ENCODE measurements at regions not wholly inside any gene's neighbourhood (a gene's known extent, or its start where the extent isn't known, plus 50 kb on each side); places are given as distances from the start of the nearest gene placed in this dataset.

- H3K36me3 ChIP-seq (ENCODE audit: control insufficient read depth, low read length), result no peaks in the 10 kb centered on the region
- no peak overlapping the region for H3K27ac ChIP-seq (ENCODE audit: low read depth, low read length)
- no peak overlapping the region for H3K4me3 ChIP-seq (ENCODE audit: low read length)
- H3K4me1 ChIP-seq (ENCODE audit: control insufficient read depth, low read length), result no peaks in the 10 kb centered on the region
- H3K9me3 ChIP-seq (ENCODE audit: control insufficient read depth, insufficient read depth, low read length), result no peaks in the 10 kb centered on the region
- H3F3A ChIP-seq (ENCODE audit: control insufficient read depth, insufficient read depth), result no peaks in the 10 kb centered on the region
- no peaks in the 10 kb centered on the region for H3K27me3 ChIP-seq (ENCODE audit: control insufficient read depth, low read length)
- no peak overlapping the region for H3K4me2 ChIP-seq (ENCODE audit: low read length)
- no peaks in the 10 kb centered on the region for H3K9me2 ChIP-seq (replicated peaks; ENCODE audit: control insufficient read depth, low read length)
- TF ChIP-seq, protein P1, sequence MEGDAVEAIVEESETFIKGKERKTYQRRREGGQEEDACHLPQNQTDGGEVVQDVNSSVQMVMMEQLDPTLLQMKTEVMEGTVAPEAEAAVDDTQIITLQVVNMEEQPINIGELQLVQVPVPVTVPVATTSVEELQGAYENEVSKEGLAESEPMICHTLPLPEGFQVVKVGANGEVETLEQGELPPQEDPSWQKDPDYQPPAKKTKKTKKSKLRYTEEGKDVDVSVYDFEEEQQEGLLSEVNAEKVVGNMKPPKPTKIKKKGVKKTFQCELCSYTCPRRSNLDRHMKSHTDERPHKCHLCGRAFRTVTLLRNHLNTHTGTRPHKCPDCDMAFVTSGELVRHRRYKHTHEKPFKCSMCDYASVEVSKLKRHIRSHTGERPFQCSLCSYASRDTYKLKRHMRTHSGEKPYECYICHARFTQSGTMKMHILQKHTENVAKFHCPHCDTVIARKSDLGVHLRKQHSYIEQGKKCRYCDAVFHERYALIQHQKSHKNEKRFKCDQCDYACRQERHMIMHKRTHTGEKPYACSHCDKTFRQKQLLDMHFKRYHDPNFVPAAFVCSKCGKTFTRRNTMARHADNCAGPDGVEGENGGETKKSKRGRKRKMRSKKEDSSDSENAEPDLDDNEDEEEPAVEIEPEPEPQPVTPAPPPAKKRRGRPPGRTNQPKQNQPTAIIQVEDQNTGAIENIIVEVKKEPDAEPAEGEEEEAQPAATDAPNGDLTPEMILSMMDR (IDR thresholded peaks at IDR 0.05; ENCODE audit: low read depth, low read length, poor library complexity, severe bottlenecking), result no peak
- TF ChIP-seq EZH2phosphoT487 (IDR thresholded peaks at IDR 0.05; ENCODE audit: borderline replicate concordance, low read length), result no peak
- H3K79me2 ChIP-seq (ENCODE audit: control insufficient read depth, low read length), result no peaks in the 10 kb centered on the region
- H4K20me1 ChIP-seq (ENCODE audit: control insufficient read depth, insufficient read depth, low read depth, low read length), result no peaks in the 10 kb centered on the region
Observed at GRCh38 chr6:115783402-115784061, 277.2 kb downstream of the FRK start.

DNA sequence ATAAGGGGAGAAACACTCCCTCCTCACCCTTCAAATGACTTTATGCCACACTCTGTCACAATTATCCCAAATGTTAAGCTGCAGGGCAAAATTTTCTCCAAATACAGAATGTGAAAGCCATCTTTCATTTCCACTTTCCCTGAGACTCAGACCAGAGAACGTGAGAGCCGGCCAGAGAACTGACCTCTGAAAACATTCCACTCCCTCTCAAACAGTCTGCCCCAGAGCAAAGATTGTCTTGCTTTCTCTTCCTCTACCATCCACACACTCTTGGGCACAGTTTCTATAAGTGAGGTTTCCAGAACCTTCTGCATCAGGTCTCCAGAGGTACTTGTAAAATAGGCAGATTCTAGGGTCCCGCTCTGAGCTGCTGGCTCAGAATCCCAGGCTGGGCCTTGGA lies 278.1 kb downstream of the FRK start:
- H3K9me3 ChIP-seq (ENCODE audit: control insufficient read depth, insufficient read depth, low read length), result no peaks in the 10 kb centered on the region
- H3K4me1 ChIP-seq (ENCODE audit: control insufficient read depth, low read length), result no peaks in the 10 kb centered on the region
- no peaks in the 10 kb centered on the region for H3K79me2 ChIP-seq (ENCODE audit: control insufficient read depth, low read length)
- H3K4me3 ChIP-seq (ENCODE audit: low read length), result no peak overlapping the region
- no peak overlapping the region for H3K4me2 ChIP-seq (ENCODE audit: low read length)
- no peaks in the 10 kb centered on the region for H3K9me2 ChIP-seq (replicated peaks; ENCODE audit: control insufficient read depth, low read length)
- TF ChIP-seq, protein P1 (IDR thresholded peaks at IDR 0.05; ENCODE audit: low read depth, low read length, poor library complexity, severe bottlenecking), result no peak
- no peak for TF ChIP-seq EZH2phosphoT487 (IDR thresholded peaks at IDR 0.05; ENCODE audit: borderline replicate concordance, low read length)
- no peaks in the 10 kb centered on the region for H3K36me3 ChIP-seq (ENCODE audit: control insufficient read depth, low read length)
- no peaks in the 10 kb centered on the region for H3K27me3 ChIP-seq (ENCODE audit: control insufficient read depth, low read length)
- H4K20me1 ChIP-seq (ENCODE audit: control insufficient read depth, insufficient read depth, low read depth, low read length), result no peaks in the 10 kb centered on the region
- H3K27ac ChIP-seq (ENCODE audit: low read depth, low read length), result no peak overlapping the region
- no peaks in the 10 kb centered on the region for H3F3A ChIP-seq (ENCODE audit: control insufficient read depth, insufficient read depth)

DNA sequence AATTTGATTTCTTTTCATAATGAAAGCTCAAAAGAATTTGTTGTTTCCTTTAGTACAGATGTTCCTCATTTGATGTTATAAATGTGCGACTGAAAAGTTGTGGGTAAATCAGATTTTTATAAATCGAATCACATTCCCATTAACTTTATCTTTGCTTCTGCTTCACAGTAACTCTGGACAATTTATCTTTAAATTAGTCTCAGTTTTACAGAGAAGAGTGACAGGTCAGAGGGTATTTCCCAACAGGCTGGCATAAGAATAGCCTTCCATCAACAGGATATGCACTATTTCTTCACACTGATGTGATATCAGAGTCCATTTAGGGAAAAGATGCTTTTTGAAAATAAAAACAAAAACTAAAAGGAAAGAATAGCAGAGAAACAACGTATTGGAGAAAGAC lies 286.9 kb downstream of the FRK start:
- H3F3A ChIP-seq (ENCODE audit: control insufficient read depth, insufficient read depth), result no peaks in the 10 kb centered on the region
- H3K4me1 ChIP-seq (ENCODE audit: control insufficient read depth, low read length), result no peaks in the 10 kb centered on the region
- no peaks in the 10 kb centered on the region for H3K9me2 ChIP-seq (replicated peaks; ENCODE audit: control insufficient read depth, low read length)
- H3K9me3 ChIP-seq (ENCODE audit: control insufficient read depth, insufficient read depth, low read length), result no peaks in the 10 kb centered on the region
- no peaks in the 10 kb centered on the region for H4K20me1 ChIP-seq (ENCODE audit: control insufficient read depth, insufficient read depth, low read depth, low read length)
- no peaks in the 10 kb centered on the region for H3K27me3 ChIP-seq (ENCODE audit: control insufficient read depth, low read length)
- H3K27ac ChIP-seq (ENCODE audit: low read depth, low read length), result no peak overlapping the region
- no peak overlapping the region for H3K4me3 ChIP-seq (ENCODE audit: low read length)
- H3K79me2 ChIP-seq (ENCODE audit: control insufficient read depth, low read length), result no peaks in the 10 kb centered on the region
- no peaks in the 10 kb centered on the region for H3K36me3 ChIP-seq (ENCODE audit: control insufficient read depth, low read length)
- no peak overlapping the region for H3K4me2 ChIP-seq (ENCODE audit: low read length)
- TF ChIP-seq, protein P1 (IDR thresholded peaks at IDR 0.05; ENCODE audit: low read depth, low read length, poor library complexity, severe bottlenecking), result no peak
- TF ChIP-seq EZH2phosphoT487 (IDR thresholded peaks at IDR 0.05; ENCODE audit: borderline replicate concordance, low read length), result no peak
